WTC11 (cell line): ENCODE measurements at regions not wholly inside any gene's neighbourhood (a gene's known extent, or its start where the extent isn't known, plus 50 kb on each side); places are given as distances from the start of the nearest gene placed in this dataset.

Source experiments
- ATAC-seq: fragments of 200-7000 bp; cut with Tn5 transposase; 2 replicates; pipeline ENCODE4 v1.10.0; 2021; ENCODE audit warnings: mild to moderate bottlenecking, moderate library complexity
- CTCF ChIA-PET: fragments of 300-600 bp; sonication (Branson Sonifier 250); formaldehyde crosslinking; loops from one replicate; lab custom pipeline; 2021; ENCODE audit warnings: antibody characterized with exemption; lab: Charles Lee
- POLR2A ChIA-PET: fragments of 350-600 bp; sonication (Branson Sonifier 250); formaldehyde crosslinking; loops from one replicate; lab custom pipeline; 2021; ENCODE audit warnings: antibody characterized with exemption; lab: Charles Lee
- DNase-seq: peaks from one replicate; pipeline ENCODE4 v3.0.0; 2021; ENCODE audit warnings: low spot score
- H3K27ac Mint-ChIP-seq: 2 replicates; pipeline ENCODE4 v1.8.0; 2021; ENCODE audit warnings: mixed read lengths
- H3K27me3 Mint-ChIP-seq: 2 replicates; pipeline ENCODE4 v1.8.0; 2021; ENCODE audit warnings: low read depth, mild to moderate bottlenecking, moderate library complexity, mixed read lengths
- H3K36me3 Mint-ChIP-seq: 2 replicates; pipeline ENCODE4 v1.8.0; 2021; ENCODE audit warnings: mixed read lengths
- H3K4me1 Mint-ChIP-seq: 2 replicates; pipeline ENCODE4 v1.8.0; 2022; ENCODE audit warnings: mixed read lengths
- H3K4me3 Mint-ChIP-seq: 2 replicates; pipeline ENCODE4 v1.8.0; 2021; ENCODE audit warnings: mild to moderate bottlenecking, moderate library complexity, mixed read lengths
- H3K9me3 Mint-ChIP-seq: 2 replicates; pipeline ENCODE4 v1.8.0; 2021; ENCODE audit warnings: mixed read lengths
- ARID4B ChIP-seq: sonication (generic); formaldehyde crosslinking; IDR thresholded peaks from 2 replicates; pipeline ENCODE4 v1.8.0; 2023; ENCODE audit warnings: missing genetic modification reagents, mild to moderate bottlenecking, borderline replicate concordance
- ATF2 ChIP-seq: sonication (generic); formaldehyde crosslinking; IDR thresholded peaks from 2 replicates; pipeline ENCODE4 v1.8.1; 2022; ENCODE audit warnings: low read depth, missing genetic modification reagents, borderline replicate concordance
- ATF3 ChIP-seq: sonication (generic); formaldehyde crosslinking; conservative IDR thresholded peaks from 2 replicates; pipeline ENCODE4 v1.8.1; 2022; ENCODE audit warnings: mild to moderate bottlenecking, missing genetic modification reagents
- ATF6 ChIP-seq: sonication (generic); formaldehyde crosslinking; IDR thresholded peaks from 2 replicates; pipeline ENCODE4 v1.8.1; 2023; ENCODE audit warnings: mild to moderate bottlenecking, missing genetic modification reagents
- ELF4 ChIP-seq: sonication (generic); formaldehyde crosslinking; IDR thresholded peaks from 2 replicates; pipeline ENCODE4 v1.8.1; 2022; ENCODE audit warnings: low read depth, mild to moderate bottlenecking, moderate library complexity, missing genetic modification reagents
- ESRRA ChIP-seq: sonication (generic); formaldehyde crosslinking; IDR thresholded peaks from 2 replicates; pipeline ENCODE4 v1.8.1; 2022; ENCODE audit warnings: mild to moderate bottlenecking, missing genetic modification reagents, borderline replicate concordance
- MYBL2 ChIP-seq: sonication (generic); formaldehyde crosslinking; IDR thresholded peaks from 2 replicates; pipeline ENCODE4 v1.8.1; 2023; ENCODE audit warnings: mild to moderate bottlenecking, moderate library complexity, missing genetic modification reagents
- NFATC4 ChIP-seq: fragments of 250-450 bp; sonication (Bioruptor Pico); IDR thresholded peaks from 2 replicates; pipeline ENCODE4 v1.9.0; 2021; ENCODE audit warnings: mild to moderate bottlenecking
- NFE2L1 ChIP-seq: sonication (generic); formaldehyde crosslinking; IDR thresholded peaks from 2 replicates; pipeline ENCODE4 v1.8.1; 2023; ENCODE audit warnings: missing genetic modification reagents
- NR2C2 ChIP-seq: sonication (generic); formaldehyde crosslinking; IDR thresholded peaks from 2 replicates; pipeline ENCODE4 v1.8.0; 2022; ENCODE audit warnings: mild to moderate bottlenecking, missing genetic modification reagents
- STAT6 ChIP-seq: sonication (generic); formaldehyde crosslinking; conservative IDR thresholded peaks from 2 replicates; pipeline ENCODE4 v1.8.1; 2023; ENCODE audit warnings: mild to moderate bottlenecking, low read depth, missing genetic modification reagents, moderate library complexity
- USF1 ChIP-seq: sonication (generic); formaldehyde crosslinking; IDR thresholded peaks from 2 replicates; pipeline ENCODE4 v1.8.0; 2022; ENCODE audit warnings: mild to moderate bottlenecking, missing genetic modification reagents
- ZNF121 ChIP-seq: sonication (generic); formaldehyde crosslinking; IDR thresholded peaks from 2 replicates; pipeline ENCODE4 v1.8.0; 2023; ENCODE audit warnings: missing genetic modification reagents
- ZNF138 ChIP-seq: sonication (generic); formaldehyde crosslinking; conservative IDR thresholded peaks from 2 replicates; pipeline ENCODE4 v1.8.1; 2022; ENCODE audit warnings: mild to moderate bottlenecking, moderate library complexity, missing genetic modification reagents
- ZNF219 ChIP-seq: sonication (generic); formaldehyde crosslinking; IDR thresholded peaks from 2 replicates; pipeline ENCODE4 v1.8.0; 2023; ENCODE audit warnings: missing genetic modification reagents, mild to moderate bottlenecking, borderline replicate concordance
- ZNF232 ChIP-seq: sonication (generic); formaldehyde crosslinking; IDR thresholded peaks from 2 replicates; pipeline ENCODE4 v1.8.0; 2022; ENCODE audit warnings: mild to moderate bottlenecking, missing genetic modification reagents
- ZNF396 ChIP-seq: fragments of 250-450 bp; sonication (Bioruptor Pico); IDR thresholded peaks from 2 replicates; pipeline ENCODE4 v1.8.0; 2021; ENCODE audit warnings: mild to moderate bottlenecking, moderate library complexity, borderline replicate concordance
- ZNF671 ChIP-seq: fragments of 250-450 bp; sonication (Bioruptor Pico); IDR thresholded peaks from 2 replicates; pipeline ENCODE4 v1.8.0; 2021; ENCODE audit warnings: mild to moderate bottlenecking
- TF ChIP-seq, protein P1 (sequence below): sonication (generic); formaldehyde crosslinking; IDR thresholded peaks from 2 replicates; pipeline ENCODE4 v1.8.0; 2022; ENCODE audit warnings: mild to moderate bottlenecking, missing genetic modification reagents
- TF ChIP-seq, protein P2 (sequence below): sonication (generic); formaldehyde crosslinking; IDR thresholded peaks from 2 replicates; pipeline ENCODE4 v1.8.0; 2022; ENCODE audit warnings: mild to moderate bottlenecking, missing genetic modification reagents

DNA sequence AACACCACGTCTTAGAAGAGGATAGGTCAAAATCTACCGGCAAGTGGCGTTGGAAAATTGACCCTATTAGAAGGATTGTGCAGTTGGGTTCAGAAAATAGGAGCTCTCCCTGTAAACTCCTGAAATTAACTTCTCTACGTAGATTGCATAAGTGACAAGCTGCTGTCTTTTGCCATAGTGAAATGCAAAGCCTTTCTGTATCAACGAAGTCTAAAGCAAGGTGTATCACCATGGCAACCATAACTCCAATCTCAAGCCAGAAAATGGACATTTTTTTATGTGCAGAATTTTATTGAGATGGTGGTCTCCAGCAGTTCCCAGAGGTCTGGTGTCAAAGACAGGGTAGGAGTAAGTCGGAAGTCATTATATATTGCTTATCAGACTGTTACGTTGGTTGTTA is 367.7 kb upstream of the NOVA1 start:
- DNase-seq = no peak
- Mint-ChIP-seq H3K27me3 (no peaks in the 10 kb centered on the region), H3K4me1 (peaks cover 26% of the 10 kb centered on the region), H3K9me3 (peaks cover 10% of the 10 kb centered on the region), H3K27ac (no peak overlapping the region), H3K36me3 (peaks cover 2% of the 10 kb centered on the region; the same call in 1 of the 2 replicates), H3K4me3 (no peak overlapping the region)
- no peak for ATAC-seq
- POLR2A ChIA-PET = no interaction called here
- no peak for TF ChIP-seq ATF2
- CTCF ChIA-PET = no interaction called here

DNA sequence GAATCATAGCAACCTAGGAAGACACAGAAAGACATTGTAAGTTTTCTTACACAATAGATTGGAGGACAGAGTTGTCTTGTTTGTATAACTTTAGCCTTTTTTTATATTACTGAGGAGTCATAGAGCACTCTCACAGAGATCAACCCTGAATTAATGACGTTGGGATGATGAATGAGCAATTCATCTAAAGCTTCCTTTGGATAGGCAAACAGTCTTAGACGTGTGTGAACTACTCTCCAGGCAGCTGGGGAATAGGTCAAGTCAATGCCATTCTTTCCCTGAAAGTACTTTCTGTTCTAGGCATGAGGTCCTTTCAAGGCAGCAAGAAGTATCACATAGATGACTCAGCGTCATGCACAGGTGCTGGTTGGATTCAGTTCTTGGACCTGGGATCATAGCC is 369.1 kb upstream of the NOVA1 start:
- ChIA-PET CTCF (no interaction called here), POLR2A (no interaction called here)
- H3K27me3 Mint-ChIP-seq = no peaks in the 10 kb centered on the region
- peaks cover 15% of the 10 kb centered on the region for H3K4me1 Mint-ChIP-seq
- peaks cover 10% of the 10 kb centered on the region for H3K9me3 Mint-ChIP-seq
- no peak overlapping the region for H3K27ac Mint-ChIP-seq
- TF ChIP-seq ELF4 (CRISPR knock-in tag) (no peak), ZNF138 (no peak), NFATC4 (no peak), ZNF671 (CRISPR knock-in tag) (no peak), MYBL2 (CRISPR knock-in tag) (no peak), ATF6 (CRISPR knock-in tag) (no peak), ESRRA (CRISPR knock-in tag) (no peak), ZNF232 (no peak), USF1 (CRISPR knock-in tag) (no peak), ZNF219 (CRISPR knock-in tag) (no peak), ATF3 (CRISPR knock-in tag) (no peak), STAT6 (CRISPR knock-in tag) (no peak), NFE2L1 (CRISPR knock-in tag) (no peak), ZNF121 (CRISPR knock-in tag) (no peak), ZNF396 (CRISPR knock-in tag) (no peak), ARID4B (CRISPR knock-in tag) (no peak), NR2C2 (no peak)
- TF ChIP-seq, protein P1, sequence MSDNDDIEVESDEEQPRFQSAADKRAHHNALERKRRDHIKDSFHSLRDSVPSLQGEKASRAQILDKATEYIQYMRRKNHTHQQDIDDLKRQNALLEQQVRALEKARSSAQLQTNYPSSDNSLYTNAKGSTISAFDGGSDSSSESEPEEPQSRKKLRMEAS (CRISPR knock-in tag) = no peak
- TF ChIP-seq, protein P2, sequence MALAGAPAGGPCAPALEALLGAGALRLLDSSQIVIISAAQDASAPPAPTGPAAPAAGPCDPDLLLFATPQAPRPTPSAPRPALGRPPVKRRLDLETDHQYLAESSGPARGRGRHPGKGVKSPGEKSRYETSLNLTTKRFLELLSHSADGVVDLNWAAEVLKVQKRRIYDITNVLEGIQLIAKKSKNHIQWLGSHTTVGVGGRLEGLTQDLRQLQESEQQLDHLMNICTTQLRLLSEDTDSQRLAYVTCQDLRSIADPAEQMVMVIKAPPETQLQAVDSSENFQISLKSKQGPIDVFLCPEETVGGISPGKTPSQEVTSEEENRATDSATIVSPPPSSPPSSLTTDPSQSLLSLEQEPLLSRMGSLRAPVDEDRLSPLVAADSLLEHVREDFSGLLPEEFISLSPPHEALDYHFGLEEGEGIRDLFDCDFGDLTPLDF (CRISPR knock-in tag) = no peak
- TF ChIP-seq, all 79 proteins: peak for 0
- H3K4me3 Mint-ChIP-seq = no peak overlapping the region
- ATAC-seq (no peak), DNase-seq (no peak)
- H3K36me3 Mint-ChIP-seq = peaks cover 2% of the 10 kb centered on the region; the same call in 1 of the 2 replicates
